Activated naive CD4-positive, alpha-beta T cell treated with anti-CD3 and anti-CD28 coated beads for 36 hours (primary cell): ENCODE measurements at regions not wholly inside any gene's neighbourhood (a gene's known extent, or its start where the extent isn't known, plus 50 kb on each side); places are given as distances from the start of the nearest gene placed in this dataset.
"Not testable (repeated sequence)": the region's sequence is repeated elsewhere in the genome, so short reads cannot be mapped to it uniquely, and the experiment has no call there.

ENCODE experiments used
- CTCF ChIA-PET: fragments of 350-600 bp; sonication (Branson Sonifier 250); formaldehyde crosslinking; loops from one replicate; lab custom pipeline; 2021; ENCODE audit warnings: antibody characterized with exemption; lab: Charles Lee
- DNase-seq: peaks from one replicate; pipeline ENCODE4 v3.0.0-alpha.2; 2020
- H3K27ac Mint-ChIP-seq: one replicate; pipeline ENCODE4 v1.8.0; 2021; ENCODE audit warnings: mild to moderate bottlenecking, mixed read lengths
- H3K27me3 Mint-ChIP-seq: one replicate; pipeline ENCODE4 v1.8.0; 2021; ENCODE audit warnings: low read depth, mixed read lengths
- H3K36me3 Mint-ChIP-seq: one replicate; pipeline ENCODE4 v1.8.0; 2021; ENCODE audit warnings: low read depth, mixed read lengths
- H3K4me1 Mint-ChIP-seq: one replicate; pipeline ENCODE4 v1.8.0; 2021; ENCODE audit warnings: low read depth, mixed read lengths
- H3K4me3 Mint-ChIP-seq: one replicate; pipeline ENCODE4 v1.8.0; 2021; ENCODE audit warnings: mild to moderate bottlenecking, moderate library complexity, mixed read lengths
- H3K9me3 Mint-ChIP-seq: one replicate; pipeline ENCODE4 v1.8.0; 2021; ENCODE audit warnings: mixed read lengths
- intact Hi-C: fragments of 100-400 bp; cut with micrococcal nuclease; formaldehyde crosslinking; loops from one replicate; pipeline ENCODE4 v1.15.1; 2023

DNA sequence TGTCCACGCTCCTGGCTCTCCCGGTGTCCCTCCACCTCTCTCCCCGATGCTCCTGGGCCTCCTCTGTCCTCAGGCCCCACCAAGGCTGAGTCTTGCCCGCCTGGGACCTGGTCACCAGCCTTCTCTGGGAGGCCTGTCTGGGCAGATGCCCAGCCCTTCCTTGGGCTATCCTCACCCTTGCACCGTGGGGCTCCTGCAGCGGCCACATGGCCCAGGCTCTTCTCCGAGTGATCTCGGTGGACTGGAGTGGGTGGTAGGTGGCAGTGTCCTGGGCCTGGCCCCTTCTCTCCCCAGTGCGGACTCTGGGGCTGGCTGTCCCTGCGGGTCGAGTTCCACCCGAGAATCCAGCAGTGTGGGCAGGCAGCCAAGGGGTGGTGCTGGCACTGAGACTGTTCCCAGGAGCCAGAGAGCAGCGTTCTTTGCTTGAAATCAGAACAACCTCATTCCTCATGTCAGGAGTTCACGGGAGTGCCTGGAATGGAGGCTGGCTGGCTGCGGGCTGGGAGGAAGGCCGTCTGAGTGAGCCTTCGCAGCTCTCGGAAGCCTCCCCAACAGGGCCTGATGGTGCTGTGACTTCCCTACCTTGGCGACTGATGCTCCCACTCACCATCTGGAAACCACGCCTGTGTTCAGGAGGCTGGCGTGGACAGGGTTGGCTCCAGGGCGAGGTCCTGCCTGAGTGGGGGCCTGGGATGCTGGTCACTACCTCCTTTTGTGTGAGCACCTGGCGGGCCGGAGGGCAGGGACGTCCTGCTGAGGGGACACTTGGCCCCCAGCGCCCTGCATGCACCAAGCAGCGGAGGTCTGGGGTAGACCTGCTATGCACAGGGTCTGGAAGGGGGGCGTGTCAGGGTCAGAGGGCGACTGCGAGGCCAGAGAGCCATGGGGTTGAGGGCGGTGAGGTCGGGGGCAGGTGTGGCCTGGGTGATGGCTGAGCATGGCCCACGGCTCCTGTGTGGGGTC is 113.9 kb downstream of the TMEM121 start:
- H3K27ac Mint-ChIP-seq, H3K4me1 Mint-ChIP-seq, CTCF ChIA-PET, H3K36me3 Mint-ChIP-seq, H3K4me3 Mint-ChIP-seq, DNase-seq, H3K27me3 Mint-ChIP-seq, H3K9me3 Mint-ChIP-seq, intact Hi-C loops: not testable (repeated sequence)

DNA sequence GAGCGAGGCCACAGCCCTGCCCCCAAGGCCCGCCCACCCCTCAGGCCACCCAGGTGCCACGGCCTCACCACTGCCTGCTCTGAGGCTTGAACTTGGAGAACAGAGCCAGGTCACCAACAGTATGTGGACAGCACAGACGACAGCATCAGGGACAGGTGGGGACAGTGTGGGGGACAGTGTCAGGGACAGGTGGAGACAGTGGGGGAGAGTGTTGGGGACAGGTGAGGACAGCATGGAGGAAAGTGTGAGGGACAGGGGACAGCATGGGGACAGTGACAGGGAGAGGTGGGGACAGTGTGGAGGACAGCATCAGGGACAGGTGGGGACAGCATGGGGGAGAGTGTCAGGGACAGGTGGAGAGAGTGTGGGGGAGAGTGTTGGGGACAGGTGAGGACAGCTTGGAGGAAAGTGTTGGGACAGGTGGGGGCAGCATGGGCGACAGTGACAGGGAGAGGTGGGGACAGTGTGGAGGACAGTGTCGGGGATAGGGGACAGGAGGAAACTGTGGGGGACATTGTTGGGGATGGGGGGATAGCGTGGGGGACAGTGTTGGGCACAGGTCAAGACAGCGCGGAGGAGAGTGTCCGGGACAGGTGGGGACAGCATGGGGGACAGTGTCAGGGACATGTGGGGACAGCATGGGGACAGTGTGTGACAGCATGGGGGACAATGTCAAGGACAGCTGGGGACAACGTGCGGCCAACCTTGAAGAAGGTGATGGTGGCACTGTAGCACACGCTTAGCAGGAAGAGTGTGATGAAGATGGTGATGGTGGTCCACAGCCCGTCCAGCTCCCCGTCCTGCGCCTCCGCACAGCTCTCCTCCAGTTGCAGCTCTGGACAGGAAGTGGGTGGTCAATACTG is 114.9 kb downstream of the TMEM121 start:
- Mint-ChIP-seq H3K27me3 (peaks cover 3% of the 10 kb centered on the region), H3K4me3 (no peak overlapping the region), H3K27ac (no peak overlapping the region), H3K9me3 (no peaks in the 10 kb centered on the region), H3K4me1 (no peaks in the 10 kb centered on the region), H3K36me3 (no peaks in the 10 kb centered on the region)
- CTCF ChIA-PET, result no interaction called here
- intact Hi-C loops, result no loop called here
- no peak for DNase-seq

DNA sequence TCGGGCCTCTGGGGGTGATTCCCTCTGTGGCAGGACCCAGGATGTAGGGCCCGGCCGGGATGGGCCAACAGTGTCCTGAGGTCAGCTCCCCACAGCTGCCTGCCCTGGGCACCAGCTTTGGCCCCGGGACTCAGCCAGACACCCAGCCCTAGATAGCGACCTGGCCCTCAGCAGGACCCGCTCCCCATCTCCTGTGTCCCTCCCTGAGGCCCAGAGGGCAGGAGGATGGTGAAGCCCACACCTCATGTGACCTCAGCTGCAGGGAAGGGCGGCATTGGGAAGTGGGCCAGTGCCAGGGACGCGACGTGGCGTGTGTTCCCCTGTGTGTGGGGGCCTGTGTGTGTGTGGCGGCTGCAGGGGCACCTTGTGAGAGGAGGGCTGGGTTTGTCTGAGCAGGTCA is 115.6 kb downstream of the TMEM121 start:
- H3K27ac Mint-ChIP-seq, H3K36me3 Mint-ChIP-seq, H3K27me3 Mint-ChIP-seq, H3K9me3 Mint-ChIP-seq, intact Hi-C loops, CTCF ChIA-PET, DNase-seq, H3K4me3 Mint-ChIP-seq, H3K4me1 Mint-ChIP-seq: not testable (repeated sequence)

GRCh38 chr14:105642486-105642885 is 116.1 kb downstream of the TMEM121 start:
- H3K27me3 Mint-ChIP-seq, H3K9me3 Mint-ChIP-seq, H3K36me3 Mint-ChIP-seq, DNase-seq, H3K27ac Mint-ChIP-seq, CTCF ChIA-PET, intact Hi-C loops, H3K4me1 Mint-ChIP-seq, H3K4me3 Mint-ChIP-seq: not testable (repeated sequence)

DNA sequence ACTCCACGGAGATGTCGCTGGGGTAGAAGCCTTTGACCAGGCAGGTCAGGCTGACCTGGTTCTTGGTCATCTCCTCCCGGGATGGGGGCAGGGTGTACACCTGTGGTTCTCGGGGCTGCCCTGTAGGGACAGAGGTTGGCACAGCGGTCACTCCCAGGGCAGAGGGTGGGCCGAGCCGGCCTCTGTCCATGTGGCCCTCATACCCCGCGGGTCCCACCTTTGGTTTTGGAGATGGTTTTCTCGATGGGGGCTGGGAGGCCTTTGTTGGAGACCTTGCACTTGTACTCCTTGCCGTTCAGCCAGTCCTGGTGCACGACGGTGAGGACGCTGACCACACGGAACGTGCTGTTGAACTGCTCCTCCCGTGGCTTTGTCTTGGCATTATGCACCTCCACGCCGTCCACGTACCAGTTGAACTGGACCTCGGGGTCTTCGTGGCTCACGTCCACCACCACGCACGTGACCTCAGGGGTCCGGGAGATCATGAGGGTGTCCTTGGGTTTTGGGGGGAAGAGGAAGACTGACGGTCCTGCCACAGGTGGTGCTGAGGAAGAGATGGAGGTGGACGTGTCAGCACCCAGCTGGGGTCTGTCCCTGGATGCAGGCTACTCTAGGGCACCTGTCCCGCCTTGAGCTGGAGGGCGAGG is 117.1 kb downstream of the TMEM121 start:
- CTCF ChIA-PET, H3K27me3 Mint-ChIP-seq: not testable (repeated sequence)

GRCh38 chr14:105644053-105644435 is 117.7 kb downstream of the TMEM121 start:
- H3K27me3 Mint-ChIP-seq, H3K27ac Mint-ChIP-seq, intact Hi-C loops, H3K4me1 Mint-ChIP-seq, CTCF ChIA-PET, DNase-seq, H3K9me3 Mint-ChIP-seq, H3K36me3 Mint-ChIP-seq, H3K4me3 Mint-ChIP-seq: not testable (repeated sequence)

More for the DNA sequence above, 117.1 kb downstream of the TMEM121 start:
- intact Hi-C loops, H3K36me3 Mint-ChIP-seq, H3K27ac Mint-ChIP-seq, H3K9me3 Mint-ChIP-seq, DNase-seq, H3K4me3 Mint-ChIP-seq, H3K4me1 Mint-ChIP-seq: not testable (repeated sequence)

DNA sequence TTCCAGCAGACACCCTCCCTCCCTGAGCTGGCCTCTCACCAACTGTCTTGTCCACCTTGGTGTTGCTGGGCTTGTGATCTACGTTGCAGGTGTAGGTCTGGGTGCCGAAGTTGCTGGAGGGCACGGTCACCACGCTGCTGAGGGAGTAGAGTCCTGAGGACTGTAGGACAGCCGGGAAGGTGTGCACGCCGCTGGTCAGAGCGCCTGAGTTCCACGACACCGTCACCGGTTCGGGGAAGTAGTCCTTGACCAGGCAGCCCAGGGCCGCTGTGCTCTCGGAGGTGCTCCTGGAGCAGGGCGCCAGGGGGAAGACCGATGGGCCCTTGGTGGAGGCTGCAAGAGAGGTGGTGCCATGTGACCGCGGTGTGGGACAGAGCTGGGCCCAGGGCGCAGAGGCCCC is 118.1 kb downstream of the TMEM121 start:
- H3K4me1 Mint-ChIP-seq, DNase-seq, intact Hi-C loops, H3K4me3 Mint-ChIP-seq, H3K27me3 Mint-ChIP-seq, H3K9me3 Mint-ChIP-seq, H3K27ac Mint-ChIP-seq, CTCF ChIA-PET, H3K36me3 Mint-ChIP-seq: not testable (repeated sequence)

- H3K27me3 Mint-ChIP-seq, CTCF ChIA-PET, H3K4me3 Mint-ChIP-seq, H3K36me3 Mint-ChIP-seq, H3K9me3 Mint-ChIP-seq, DNase-seq, H3K4me1 Mint-ChIP-seq, H3K27ac Mint-ChIP-seq, intact Hi-C loops: not testable (repeated sequence)
These were observed 118.5 kb downstream of the TMEM121 start for GRCh38 chr14:105644891-105645290.

GRCh38 chr14:105645389-105645788 is 119.0 kb downstream of the TMEM121 start:
- H3K36me3 Mint-ChIP-seq, CTCF ChIA-PET, H3K27ac Mint-ChIP-seq, DNase-seq, H3K9me3 Mint-ChIP-seq, intact Hi-C loops, H3K27me3 Mint-ChIP-seq, H3K4me3 Mint-ChIP-seq, H3K4me1 Mint-ChIP-seq: not testable (repeated sequence)

DNA sequence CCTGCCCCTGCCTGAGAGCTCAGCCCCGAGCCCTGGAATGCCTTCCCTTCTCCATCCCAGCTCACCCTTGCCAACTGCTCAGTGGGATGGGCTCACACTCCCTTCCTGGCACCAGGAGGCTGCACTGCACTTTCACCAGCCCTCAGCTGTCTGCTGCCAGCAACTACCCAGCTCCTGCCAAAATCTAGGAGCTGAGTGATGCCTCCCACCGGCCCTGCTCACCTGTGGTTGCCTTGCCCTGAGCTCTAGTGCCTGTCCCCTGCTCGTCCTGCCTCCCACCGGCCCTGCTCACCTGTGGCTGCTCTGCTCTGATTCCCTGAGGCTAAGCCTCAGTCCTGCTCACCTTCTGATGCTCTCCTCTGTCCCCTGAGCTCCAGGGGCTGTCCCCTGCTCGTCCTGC is 119.8 kb downstream of the TMEM121 start:
- H3K27ac Mint-ChIP-seq, result no peak overlapping the region
- H3K4me1 Mint-ChIP-seq, result no peaks in the 10 kb centered on the region
- no peaks in the 10 kb centered on the region for H3K27me3 Mint-ChIP-seq
- no peaks in the 10 kb centered on the region for H3K36me3 Mint-ChIP-seq
- H3K4me3 Mint-ChIP-seq, result no peak overlapping the region
- intact Hi-C loops, result no loop called here
- CTCF ChIA-PET, result interaction anchor here (0.7 kb wide), 1 partner anchor 17 kb away, joined by 3 read pairs; no protein-coding TSS in a partner anchor
- H3K9me3 Mint-ChIP-seq, result no peaks in the 10 kb centered on the region
- no peak for DNase-seq

DNA sequence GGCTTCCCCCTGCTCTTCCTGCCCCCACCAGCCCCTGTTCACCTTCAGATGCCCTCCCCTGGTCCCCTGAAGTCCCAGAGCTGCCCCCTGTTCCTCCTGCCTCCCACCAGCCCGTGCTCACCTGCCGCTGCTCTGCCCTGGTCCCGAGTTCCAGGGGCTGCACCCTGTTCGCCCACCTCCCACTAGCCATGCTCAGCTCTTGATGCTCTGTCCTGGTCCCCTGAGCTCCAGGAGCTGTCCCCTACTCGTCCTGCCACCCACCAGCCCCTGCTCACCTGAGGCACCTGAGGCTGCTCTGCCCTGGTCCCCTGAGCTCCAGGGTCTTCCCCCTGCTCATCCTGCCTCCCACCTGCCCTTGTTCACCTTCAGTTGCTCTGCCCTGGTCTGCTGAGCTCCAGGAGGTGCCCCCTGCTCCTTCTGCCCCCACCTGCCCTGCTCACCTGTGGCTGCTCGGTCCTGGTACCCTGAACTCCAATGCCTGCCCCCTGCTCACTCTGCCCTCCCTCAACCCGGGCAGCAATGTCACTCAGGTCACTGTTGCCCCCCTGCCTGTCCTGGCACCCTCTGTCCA is 120.4 kb downstream of the TMEM121 start:
- H3K36me3 Mint-ChIP-seq, H3K27me3 Mint-ChIP-seq, H3K27ac Mint-ChIP-seq, H3K9me3 Mint-ChIP-seq, H3K4me3 Mint-ChIP-seq, H3K4me1 Mint-ChIP-seq, DNase-seq, intact Hi-C loops: not testable (repeated sequence)
- CTCF ChIA-PET, result interaction anchor here (0.7 kb wide), 1 partner anchor 17 kb away, joined by 3 read pairs; no protein-coding TSS in a partner anchor

DNA sequence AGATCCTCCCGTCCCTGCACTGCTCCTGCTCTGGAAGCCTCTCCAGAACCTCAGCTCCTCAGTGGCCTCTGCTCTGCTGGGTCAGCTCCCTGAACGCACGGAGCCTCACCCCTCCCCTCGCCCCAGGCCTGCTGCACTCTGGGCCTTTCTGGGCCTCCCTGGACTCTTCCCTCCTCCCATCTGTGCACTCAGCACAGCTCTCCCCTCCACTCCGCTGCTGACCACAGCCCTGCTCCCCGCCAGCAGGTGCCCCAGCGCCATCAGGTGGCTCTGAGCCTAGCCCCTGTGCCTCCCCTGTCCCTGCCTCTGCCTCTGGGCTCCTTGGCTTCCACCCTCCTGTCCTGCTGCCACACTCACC is 121.0 kb downstream of the TMEM121 start:
- not testable (repeated sequence) for H3K27ac Mint-ChIP-seq, H3K9me3 Mint-ChIP-seq

More for the DNA sequence above, 121.0 kb downstream of the TMEM121 start:
- H3K4me3 Mint-ChIP-seq, H3K36me3 Mint-ChIP-seq, DNase-seq, CTCF ChIA-PET, intact Hi-C loops, H3K27me3 Mint-ChIP-seq, H3K4me1 Mint-ChIP-seq: not testable (repeated sequence)
